Activated T-cell treated with anti-CD3 and anti-CD28 coated beads, Interleukin-2, amount 50 U/mL, for 72 hours (primary cell): ENCODE measurements at regions not wholly inside any gene's neighbourhood (a gene's known extent, or its start where the extent isn't known, plus 50 kb on each side); places are given as distances from the start of the nearest gene placed in this dataset.

Experiments
- ATAC-seq, 2 donors: fragments of 150-1000 bp; cut with Tn5 transposase; replicated peaks in 1 of 2; 2 replicates each; pipeline ENCODE4 v1.10.0; 2021; ENCODE audit warnings: moderate library complexity in 2 of 2, mild to moderate bottlenecking in 1 of 2
- DNase-seq, 2 donors: peaks; one replicate each; pipeline ENCODE4 v3.0.0; 2021 to 2022; ENCODE audit warnings: mixed read lengths in 1 of 2
- H3K27ac Mint-ChIP-seq: one replicate; pipeline ENCODE4 v1.8.0; 2022; ENCODE audit warnings: mild to moderate bottlenecking, moderate library complexity, mixed read lengths
- H3K27me3 Mint-ChIP-seq: one replicate; pipeline ENCODE4 v1.8.0; 2022; ENCODE audit warnings: low read depth, mixed read lengths
- H3K36me3 Mint-ChIP-seq, 2 donors: one replicate each; pipeline ENCODE4 v1.8.0; 2022; ENCODE audit warnings: mixed read lengths in 2 of 2, mild to moderate bottlenecking in 1 of 2; ENCODE audit not compliant: insufficient read depth in 2 of 2
- H3K4me1 Mint-ChIP-seq: one replicate; pipeline ENCODE4 v1.8.0; 2022; ENCODE audit warnings: low read depth, mixed read lengths
- H3K4me3 Mint-ChIP-seq, 2 donors: one replicate each; pipeline ENCODE4 v1.8.0; 2022; ENCODE audit warnings: mild to moderate bottlenecking in 2 of 2, mixed read lengths in 2 of 2, moderate library complexity in 2 of 2
- H3K9me3 Mint-ChIP-seq, 2 donors: one replicate each; pipeline ENCODE4 v1.8.0; 2022; ENCODE audit warnings: mixed read lengths in 2 of 2

DNA sequence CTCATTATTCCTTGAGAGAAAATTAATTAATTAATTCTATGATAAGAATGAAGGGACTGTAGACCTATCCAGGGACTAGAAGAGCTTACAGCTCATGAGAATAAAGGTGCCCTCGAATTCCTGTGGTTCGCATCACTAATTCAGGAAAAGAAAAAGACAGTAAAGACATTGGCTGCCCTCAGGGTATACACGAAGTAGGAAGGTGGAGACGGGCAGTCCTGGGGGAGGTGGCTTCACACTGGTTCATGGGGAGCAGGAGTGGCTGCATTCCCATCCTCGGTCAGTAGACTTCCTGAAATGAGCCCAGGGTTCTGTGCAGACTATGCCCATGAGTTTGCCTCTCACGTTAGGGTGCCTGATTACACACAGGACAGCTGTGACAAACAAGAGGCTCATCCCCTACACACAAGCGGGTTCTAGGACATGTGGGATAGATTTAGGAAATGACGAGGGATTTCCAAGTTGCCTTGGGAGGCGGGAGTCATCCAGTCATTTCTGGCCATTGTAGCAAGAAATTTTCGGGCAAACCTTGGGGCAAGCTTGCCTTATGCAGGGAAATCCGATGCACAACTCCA is 282.2 kb downstream of the CYP26B1 start:
- ATAC-seq = no peak
- H3K4me3 Mint-ChIP-seq = no peak overlapping the region

DNA sequence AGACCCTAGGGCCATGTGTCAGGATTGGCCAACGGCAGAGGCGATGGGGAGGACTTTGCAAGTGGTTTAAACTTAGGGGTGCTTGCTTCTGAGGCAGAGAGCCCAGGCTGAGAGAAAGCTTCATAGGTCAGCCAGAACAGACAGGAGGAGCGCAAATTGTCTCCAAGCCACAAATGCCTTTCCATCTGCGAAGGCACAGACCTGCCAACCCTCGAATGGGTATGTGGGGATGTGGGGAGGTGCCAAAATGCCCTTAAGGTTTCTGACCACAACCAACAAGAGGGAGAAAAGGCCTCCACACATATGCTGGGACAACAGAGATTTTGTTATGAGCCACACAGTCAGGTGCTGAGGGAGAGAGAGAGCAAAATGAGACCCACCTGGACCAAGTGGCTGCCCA is 283.6 kb downstream of the CYP26B1 start:
- Mint-ChIP-seq H3K9me3 (no peaks in the 10 kb centered on the region), H3K27ac (no peak overlapping the region), H3K36me3 (peaks cover 0 to 2% of the 10 kb centered on the region in 2 donors), H3K4me3 (no peak overlapping the region), H3K27me3 (peaks cover 7% of the 10 kb centered on the region), H3K4me1 (no peaks in the 10 kb centered on the region)
- no peak for DNase-seq
- ATAC-seq = no peak

More for the DNA sequence above, 282.2 kb downstream of the CYP26B1 start:
- DNase-seq = no peak
- H3K4me1 Mint-ChIP-seq = no peaks in the 10 kb centered on the region
- no peak overlapping the region for H3K27ac Mint-ChIP-seq
- peaks cover 8% of the 10 kb centered on the region for H3K27me3 Mint-ChIP-seq
- H3K36me3 Mint-ChIP-seq = peaks cover 0 to 2% of the 10 kb centered on the region in 2 donors
- H3K9me3 Mint-ChIP-seq = no peaks in the 10 kb centered on the region

GRCh38 chr2:71863396-71863795 is 284.3 kb downstream of the CYP26B1 start:
- peaks cover under 1% of the 10 kb centered on the region for H3K27me3 Mint-ChIP-seq
- no peak for DNase-seq

GRCh38 chr2:71862921-71863320 is 284.7 kb downstream of the CYP26B1 start:
- no peak for DNase-seq
- Mint-ChIP-seq H3K4me1 (no peaks in the 10 kb centered on the region), H3K36me3 (peaks cover 2% of the 10 kb centered on the region in 2 donors), H3K27ac (no peak overlapping the region), H3K4me3 (no peak overlapping the region), H3K9me3 (peaks cover 0 to 2% of the 10 kb centered on the region in 2 donors), H3K27me3 (no peaks in the 10 kb centered on the region)
- no peak for ATAC-seq

More at GRCh38 chr2:71863396-71863795, 284.3 kb downstream of the CYP26B1 start:
- peaks cover 2% of the 10 kb centered on the region in 2 donors for H3K36me3 Mint-ChIP-seq
- ATAC-seq = no peak
- H3K4me3 Mint-ChIP-seq = no peak overlapping the region
- H3K27ac Mint-ChIP-seq = no peak overlapping the region
- peaks cover 0 to 2% of the 10 kb centered on the region in 2 donors for H3K9me3 Mint-ChIP-seq
- H3K4me1 Mint-ChIP-seq = no peaks in the 10 kb centered on the region

DNA sequence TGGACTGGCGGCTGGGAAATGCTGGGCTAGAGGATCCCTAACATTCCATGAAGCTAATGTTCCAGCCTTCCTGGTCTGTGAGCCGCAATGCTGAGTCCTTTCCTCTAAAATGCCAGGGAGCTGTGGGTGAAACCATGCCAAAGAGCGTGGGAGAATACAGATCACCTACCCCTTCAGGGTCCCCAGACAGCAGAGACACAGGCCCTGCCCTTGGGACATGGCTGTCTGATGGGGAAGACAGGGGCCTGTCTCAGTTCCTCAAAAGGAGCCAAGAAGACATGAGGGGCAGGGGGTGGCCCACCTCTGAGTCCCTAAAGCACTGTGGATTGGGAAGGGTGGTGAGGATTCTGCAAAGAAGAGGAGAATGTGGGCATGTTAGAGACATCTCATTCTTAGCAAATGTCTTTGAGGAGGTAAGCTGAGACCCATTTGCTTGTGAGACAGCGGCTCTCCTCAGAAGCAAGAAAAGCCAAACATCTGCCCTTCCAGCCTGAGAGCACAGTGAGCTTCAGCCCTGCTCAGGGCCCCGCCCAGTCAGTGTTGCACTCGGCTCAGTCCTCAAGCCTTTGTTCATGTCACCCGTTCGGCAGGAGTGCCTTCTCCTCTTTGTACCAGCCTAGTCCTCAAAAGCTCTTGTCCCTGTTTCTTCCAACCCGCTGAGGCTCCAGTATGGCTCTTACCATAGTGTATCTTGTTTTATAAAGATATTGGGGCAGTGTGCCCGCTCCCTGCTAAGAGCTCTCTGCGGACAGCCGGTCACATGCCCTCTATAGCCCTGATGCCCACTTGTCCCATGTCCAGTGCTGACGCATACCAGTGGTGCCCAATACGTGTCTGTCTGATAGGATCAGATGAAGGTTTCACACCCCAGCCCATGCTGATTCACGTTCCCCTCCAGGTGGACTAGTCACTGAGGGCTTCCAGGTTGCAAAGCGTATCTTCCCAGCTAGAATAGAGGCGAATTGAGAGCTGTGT is 286.2 kb downstream of the CYP26B1 start:
- H3K27me3 Mint-ChIP-seq = no peaks in the 10 kb centered on the region
- peaks cover 0 to 2% of the 10 kb centered on the region in 2 donors for H3K9me3 Mint-ChIP-seq
- no peak overlapping the region for H3K4me3 Mint-ChIP-seq
- no peak for DNase-seq
- H3K36me3 Mint-ChIP-seq = peaks cover 2% of the 10 kb centered on the region in 2 donors
- no peaks in the 10 kb centered on the region for H3K4me1 Mint-ChIP-seq
- ATAC-seq = no peak
- no peak overlapping the region for H3K27ac Mint-ChIP-seq

GRCh38 chr2:71860381-71860926 is 287.2 kb downstream of the CYP26B1 start:
- H3K4me3 Mint-ChIP-seq = no peak overlapping the region
- peaks cover 2% of the 10 kb centered on the region in 2 donors for H3K36me3 Mint-ChIP-seq
- peaks cover 2 to 3% of the 10 kb centered on the region in 2 donors for H3K9me3 Mint-ChIP-seq
- ATAC-seq (no peak), DNase-seq (no peak)
- H3K27ac Mint-ChIP-seq = no peak overlapping the region
- H3K27me3 Mint-ChIP-seq = no peaks in the 10 kb centered on the region
- H3K4me1 Mint-ChIP-seq = no peaks in the 10 kb centered on the region

- H3K9me3 Mint-ChIP-seq = peaks cover 2 to 5% of the 10 kb centered on the region in 2 donors
- H3K27ac Mint-ChIP-seq = no peak overlapping the region
- no peak overlapping the region for H3K4me3 Mint-ChIP-seq
- peaks cover 2% of the 10 kb centered on the region in 2 donors for H3K36me3 Mint-ChIP-seq
- no peaks in the 10 kb centered on the region for H3K27me3 Mint-ChIP-seq
- no peaks in the 10 kb centered on the region for H3K4me1 Mint-ChIP-seq
- ATAC-seq = no peak
- DNase-seq = no peak
Measured at GRCh38 chr2:71859211-71859847, 288.3 kb downstream of the CYP26B1 start.

- Mint-ChIP-seq H3K27me3 (no peaks in the 10 kb centered on the region), H3K27ac (no peak overlapping the region), H3K4me3 (no peak overlapping the region), H3K9me3 (peaks cover 2 to 5% of the 10 kb centered on the region in 2 donors), H3K4me1 (no peaks in the 10 kb centered on the region), H3K36me3 (peaks cover 2% of the 10 kb centered on the region in 2 donors)
- ATAC-seq (no peak), DNase-seq (no peak)
Measured at GRCh38 chr2:71858071-71858470, 289.6 kb downstream of the CYP26B1 start.

DNA sequence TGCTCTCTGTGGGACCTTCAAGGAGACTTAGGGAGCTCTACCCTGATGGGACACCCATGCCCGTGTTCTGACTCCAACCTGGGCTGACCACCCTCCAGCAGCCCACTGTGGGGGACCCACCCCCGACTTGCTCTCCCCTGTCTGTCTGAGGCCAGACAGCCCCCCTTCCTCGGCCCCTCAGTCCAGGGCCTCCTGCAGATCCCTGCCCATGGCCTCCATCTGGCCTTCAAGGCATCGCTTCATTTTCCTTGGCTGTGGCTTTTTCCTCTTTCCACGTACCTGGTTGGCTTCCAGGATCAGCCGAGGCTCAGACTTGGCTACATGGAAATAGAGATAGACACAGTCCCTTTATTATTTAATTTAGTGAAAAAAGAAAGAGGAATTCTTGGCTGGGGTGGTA is 290.0 kb downstream of the CYP26B1 start:
- no peak overlapping the region for H3K4me3 Mint-ChIP-seq
- no peaks in the 10 kb centered on the region for H3K4me1 Mint-ChIP-seq
- H3K36me3 Mint-ChIP-seq = peaks cover 2% of the 10 kb centered on the region in 2 donors
- H3K27me3 Mint-ChIP-seq = no peaks in the 10 kb centered on the region
- H3K27ac Mint-ChIP-seq = no peak overlapping the region
- ATAC-seq (no peak), DNase-seq (no peak)
- H3K9me3 Mint-ChIP-seq = peaks cover 2 to 5% of the 10 kb centered on the region in 2 donors

DNA sequence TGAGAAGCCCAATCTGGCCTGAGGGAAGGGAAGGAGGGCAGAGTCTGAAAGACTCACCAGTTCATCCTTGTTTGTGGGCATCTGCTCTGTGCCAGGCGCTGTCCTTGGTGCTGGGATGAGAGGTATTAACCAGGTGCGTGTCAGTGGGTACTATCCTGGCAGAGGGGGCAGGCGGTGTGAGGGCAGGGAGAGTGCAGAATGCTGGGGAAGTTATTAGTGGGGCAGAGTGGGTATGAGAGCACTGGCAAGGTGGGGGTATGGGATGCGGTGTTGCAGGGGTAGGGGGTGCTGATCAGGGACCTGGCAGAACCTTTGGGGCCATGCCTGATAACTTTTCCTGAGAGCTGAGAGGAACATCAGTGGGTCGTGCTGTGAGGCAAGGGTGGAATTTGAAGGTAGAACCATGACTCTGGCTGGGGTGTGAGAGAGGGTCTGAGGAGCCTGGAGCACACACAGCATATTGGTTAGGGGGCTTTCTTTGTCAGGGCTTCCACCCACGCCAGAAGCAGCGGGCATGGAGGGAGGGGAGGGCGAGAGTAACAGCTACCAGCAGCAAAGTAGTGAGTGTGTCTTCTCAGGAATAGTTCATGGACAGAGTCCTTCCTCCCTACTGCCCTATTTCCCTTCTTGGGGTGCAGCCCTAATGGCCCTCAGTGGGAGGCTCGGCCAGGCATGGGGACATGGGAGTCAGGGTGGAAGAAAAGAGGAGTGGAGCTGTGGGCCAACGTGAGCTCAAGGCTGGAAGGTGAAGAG is 290.7 kb downstream of the CYP26B1 start:
- H3K36me3 Mint-ChIP-seq = peaks cover 2% of the 10 kb centered on the region in 2 donors
- DNase-seq (no peak), ATAC-seq (no peak)
- peaks cover 2 to 5% of the 10 kb centered on the region in 2 donors for H3K9me3 Mint-ChIP-seq
- no peaks in the 10 kb centered on the region for H3K4me1 Mint-ChIP-seq
- no peak overlapping the region for H3K27ac Mint-ChIP-seq
- no peaks in the 10 kb centered on the region for H3K27me3 Mint-ChIP-seq
- no peak overlapping the region for H3K4me3 Mint-ChIP-seq

DNA sequence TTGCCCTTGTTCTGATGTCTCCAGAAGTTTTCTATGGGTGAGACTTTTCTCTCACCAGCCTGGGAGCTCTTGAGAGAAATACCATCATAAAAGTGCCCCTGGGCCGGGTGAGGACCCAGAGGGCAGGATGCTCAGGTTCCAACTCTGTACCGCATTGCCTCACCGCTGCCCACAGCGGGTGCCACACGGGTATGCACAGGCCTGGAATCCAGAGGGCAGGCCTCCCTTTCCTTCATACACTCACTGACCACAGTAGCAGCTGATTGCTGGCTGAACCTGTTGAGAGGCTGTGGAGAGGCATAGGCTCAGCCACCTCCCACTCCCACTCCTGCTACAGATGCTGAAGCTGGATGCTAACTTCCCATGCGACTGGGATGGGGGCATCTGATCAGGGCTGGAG is 293.8 kb downstream of the CYP26B1 start:
- H3K4me3 Mint-ChIP-seq = no peak overlapping the region
- peaks cover 2 to 5% of the 10 kb centered on the region in 2 donors for H3K9me3 Mint-ChIP-seq
- peaks cover 0 to 2% of the 10 kb centered on the region in 2 donors for H3K36me3 Mint-ChIP-seq
- H3K27me3 Mint-ChIP-seq = no peaks in the 10 kb centered on the region
- no peak for DNase-seq
- H3K4me1 Mint-ChIP-seq = no peaks in the 10 kb centered on the region
- ATAC-seq = no peak
- H3K27ac Mint-ChIP-seq = no peak overlapping the region

GRCh38 chr2:71852141-71852711 is 295.4 kb downstream of the CYP26B1 start:
- H3K9me3 Mint-ChIP-seq = peaks cover 0 to 5% of the 10 kb centered on the region in 2 donors
- DNase-seq = no peak
- no peak overlapping the region for H3K27ac Mint-ChIP-seq
- H3K36me3 Mint-ChIP-seq = no peaks in the 10 kb centered on the region
- ATAC-seq = no peak
- H3K4me1 Mint-ChIP-seq = no peaks in the 10 kb centered on the region
- H3K4me3 Mint-ChIP-seq = no peak overlapping the region
- no peaks in the 10 kb centered on the region for H3K27me3 Mint-ChIP-seq
